CD14-positive monocyte (primary cell): ENCODE measurements at regions not wholly inside any gene's neighbourhood (a gene's known extent, or its start where the extent isn't known, plus 50 kb on each side); places are given as distances from the start of the nearest gene placed in this dataset.

Experiments used
- DNase-seq, 3 donors: peaks; one replicate each; pipeline ENCODE4 v3.0.0-alpha.2; 2011 to 2022
- H2AFZ ChIP-seq: 2 replicates; pipeline ENCODE4 v1.6.0; 2012; ENCODE audit warnings: mild to moderate bottlenecking, low read depth, low read length, inconsistent platforms; ENCODE audit not compliant: insufficient read depth, poor library complexity, severe bottlenecking
- H3K27ac ChIP-seq, 2 donors: 1 replicate in 1 of 2; 2 replicates in 1 of 2; pipeline ENCODE4 v1.5.1; 2012 to 2013; ENCODE audit warnings: low read length in 2 of 2, control low read depth in 1 of 2, inconsistent platforms in 1 of 2, low read depth in 1 of 2, mild to moderate bottlenecking in 1 of 2
- H3K27me3 ChIP-seq, 2 donors: one replicate each; pipeline versions ENCODE4 v1.6.0 to v1.6.1; 2011 to 2013; ENCODE audit warnings: low read length in 2 of 2; ENCODE audit not compliant: control insufficient read depth in 2 of 2, insufficient read depth in 2 of 2
- H3K36me3 ChIP-seq, 2 donors: replicated peaks in 1 of 2; 1 replicate in 1 of 2; 2 replicates in 1 of 2; pipeline versions ENCODE4 v1.5.1 to v1.6.1; 2012 to 2013; ENCODE audit warnings: low read length in 2 of 2, control low read depth in 1 of 2, inconsistent platforms in 1 of 2, mild to moderate bottlenecking in 1 of 2; ENCODE audit not compliant: insufficient read depth in 2 of 2, control insufficient read depth in 1 of 2
- H3K4me1 ChIP-seq, 2 donors: 1 replicate in 1 of 2; 2 replicates in 1 of 2; pipeline versions ENCODE4 v1.5.1 to v1.6.1; 2012 to 2013; ENCODE audit warnings: low read length in 2 of 2, control low read depth in 1 of 2, inconsistent platforms in 1 of 2, mild to moderate bottlenecking in 1 of 2, moderate library complexity in 1 of 2; ENCODE audit not compliant: insufficient read depth in 2 of 2, control insufficient read depth in 1 of 2
- H3K4me2 ChIP-seq: replicated peaks from 2 replicates; pipeline ENCODE3; 2012; ENCODE audit warnings: low read length, moderate library complexity, mild to moderate bottlenecking; ENCODE audit not compliant: poor library complexity, severe bottlenecking; ENCODE audit errors: extremely low read depth
- H3K4me3 ChIP-seq, 3 experiments: fragments of 200-600 bp in 1 of 3; sonication (generic) in 1 of 3; replicated peaks in 1 of 3; 1 replicate in 2 of 3; 2 replicates in 1 of 3; pipeline ENCODE4 v1.5.1; 2011 to 2013; ENCODE audit warnings: low read length in 3 of 3, mild to moderate bottlenecking in 3 of 3, control low read depth in 2 of 3, low read depth in 2 of 3, inconsistent platforms in 1 of 3, moderate library complexity in 1 of 3
- H3K79me2 ChIP-seq: 2 replicates; pipeline ENCODE4 v1.6.0; 2012; ENCODE audit warnings: mild to moderate bottlenecking, control low read depth, inconsistent platforms, low read length, moderate library complexity; ENCODE audit not compliant: insufficient read depth
- H3K9ac ChIP-seq: 2 replicates; pipeline ENCODE4 v1.6.0; 2017; ENCODE audit warnings: low read length, mild to moderate bottlenecking; ENCODE audit not compliant: insufficient read depth, poor library complexity, severe bottlenecking
- H3K9me3 ChIP-seq, 2 donors: replicated peaks in 1 of 2; 1 replicate in 1 of 2; 2 replicates in 1 of 2; pipeline versions ENCODE4 v1.5.1 to v1.6.1; 2012 to 2013; ENCODE audit warnings: low read length in 2 of 2, control low read depth in 1 of 2; ENCODE audit not compliant: control insufficient read depth in 1 of 2, insufficient read depth in 1 of 2
- H4K20me1 ChIP-seq: 2 replicates; pipeline ENCODE4 v1.6.0; 2012; ENCODE audit warnings: mild to moderate bottlenecking, low read length, control low read depth, moderate library complexity; ENCODE audit not compliant: insufficient read depth
- H3K27ac Mint-ChIP-seq, 7 donors: one replicate each; pipeline ENCODE4 v1.8.0; 2020; ENCODE audit warnings: mild to moderate bottlenecking in 7 of 7, mixed read lengths in 7 of 7, moderate library complexity in 6 of 7, inconsistent platforms in 2 of 7
- H3K27me3 Mint-ChIP-seq, 3 donors: one replicate each; pipeline ENCODE4 v1.8.0; 2021 to 2022; ENCODE audit warnings: low read depth in 3 of 3, mild to moderate bottlenecking in 3 of 3, mixed read lengths in 3 of 3, moderate library complexity in 3 of 3, inconsistent platforms in 1 of 3
- H3K36me3 Mint-ChIP-seq, 2 donors: one replicate each; pipeline ENCODE4 v1.8.0; 2020; ENCODE audit warnings: mixed read lengths in 2 of 2, inconsistent platforms in 1 of 2, mild to moderate bottlenecking in 1 of 2
- H3K4me1 Mint-ChIP-seq: one replicate; pipeline ENCODE4 v1.8.0; 2020; ENCODE audit warnings: mild to moderate bottlenecking, mixed read lengths
- H3K4me3 Mint-ChIP-seq, 2 donors: one replicate each; pipeline ENCODE4 v1.8.0; 2020; ENCODE audit warnings: mild to moderate bottlenecking in 2 of 2, mixed read lengths in 2 of 2, moderate library complexity in 1 of 2
- H3K9me3 Mint-ChIP-seq, 7 donors: one replicate each; pipeline ENCODE4 v1.8.0; 2020 to 2022; ENCODE audit warnings: mixed read lengths in 7 of 7, mild to moderate bottlenecking in 6 of 7, moderate library complexity in 6 of 7, inconsistent platforms in 2 of 7
- WGBS: methylation state at CpG from one replicate; pipeline ENCODE4 v1.1.5; 2013; ENCODE audit warnings: missing lambda C conversion rate; ENCODE audit not compliant: insufficient coverage; 5-methylcytosine and 5-hydroxymethylcytosine counted together
- intact Hi-C, 2 donors: fragments of 100-400 bp; cut with micrococcal nuclease; formaldehyde crosslinking; loops; one replicate each; pipeline versions ENCODE4 v1.15.0 to v1.15.1; 2023
- TF ChIP-seq, protein P1 (sequence below): fragments of 200-600 bp; IDR thresholded peaks from one replicate; pipeline ENCODE4 v1.8.0; 2022; ENCODE audit warnings: antibody characterized with exemption, mild to moderate bottlenecking

DNA sequence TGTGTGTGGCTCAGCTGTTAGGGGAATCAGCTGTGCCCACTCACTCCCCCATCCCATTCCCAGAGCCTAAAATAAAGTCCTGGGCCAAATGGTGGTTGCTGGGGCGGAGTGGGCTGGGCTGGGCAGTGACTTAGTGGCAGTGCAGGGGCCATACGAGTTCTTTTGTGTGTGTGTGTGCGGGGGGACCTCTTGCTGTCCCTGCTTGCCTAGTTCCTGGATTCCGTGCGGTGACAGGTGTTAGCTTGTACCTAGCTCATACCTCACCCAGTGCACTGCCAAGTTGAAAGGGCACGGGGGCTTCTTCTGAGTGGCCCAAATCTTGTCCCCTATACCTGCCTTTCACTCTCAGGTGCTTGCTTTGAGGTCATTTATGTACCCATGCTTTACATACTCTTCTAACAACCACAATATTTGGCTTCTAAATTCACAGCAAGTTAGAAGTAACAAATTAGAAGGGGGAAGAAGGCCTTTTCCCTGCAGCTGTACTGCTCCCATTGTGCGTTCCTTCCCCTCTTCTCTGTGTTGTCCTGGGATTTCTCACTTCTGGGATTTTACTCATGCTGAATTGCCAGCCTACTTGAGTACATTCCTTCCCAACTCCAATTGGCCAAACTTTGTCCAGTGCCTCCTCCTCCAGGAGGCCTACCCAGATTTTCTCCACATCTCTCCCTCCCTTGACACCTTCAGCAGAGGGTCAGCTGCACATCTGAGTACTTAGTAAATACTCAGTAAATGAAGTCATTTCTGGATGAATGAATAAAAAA lies 66.3 kb upstream of the POLG start:
- H3K27ac ChIP-seq, result peak overlapping the region in 1 of 2 donors; percentile 65
- Mint-ChIP-seq H3K27ac (peak overlapping the region in 3 of 7 donors; percentile 38 to 68 (median 40)), H3K4me1 (peaks cover 64% of the 10 kb centered on the region), H3K9me3 (peaks cover 0 to 17% (median 7%) of the 10 kb centered on the region in 7 donors), H3K4me3 (peak overlapping the region; percentile 41 to 84), H3K36me3 (peaks cover 5 to 17% of the 10 kb centered on the region in 2 donors), H3K27me3 (peaks cover 58 to 84% (median 83%) of the 10 kb centered on the region in 3 donors)
- no peaks in the 10 kb centered on the region for H4K20me1 ChIP-seq
- TF ChIP-seq, protein P1, sequence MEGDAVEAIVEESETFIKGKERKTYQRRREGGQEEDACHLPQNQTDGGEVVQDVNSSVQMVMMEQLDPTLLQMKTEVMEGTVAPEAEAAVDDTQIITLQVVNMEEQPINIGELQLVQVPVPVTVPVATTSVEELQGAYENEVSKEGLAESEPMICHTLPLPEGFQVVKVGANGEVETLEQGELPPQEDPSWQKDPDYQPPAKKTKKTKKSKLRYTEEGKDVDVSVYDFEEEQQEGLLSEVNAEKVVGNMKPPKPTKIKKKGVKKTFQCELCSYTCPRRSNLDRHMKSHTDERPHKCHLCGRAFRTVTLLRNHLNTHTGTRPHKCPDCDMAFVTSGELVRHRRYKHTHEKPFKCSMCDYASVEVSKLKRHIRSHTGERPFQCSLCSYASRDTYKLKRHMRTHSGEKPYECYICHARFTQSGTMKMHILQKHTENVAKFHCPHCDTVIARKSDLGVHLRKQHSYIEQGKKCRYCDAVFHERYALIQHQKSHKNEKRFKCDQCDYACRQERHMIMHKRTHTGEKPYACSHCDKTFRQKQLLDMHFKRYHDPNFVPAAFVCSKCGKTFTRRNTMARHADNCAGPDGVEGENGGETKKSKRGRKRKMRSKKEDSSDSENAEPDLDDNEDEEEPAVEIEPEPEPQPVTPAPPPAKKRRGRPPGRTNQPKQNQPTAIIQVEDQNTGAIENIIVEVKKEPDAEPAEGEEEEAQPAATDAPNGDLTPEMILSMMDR, result no peak
- no peak for DNase-seq
- peak overlapping the region; percentile 67 for H3K4me2 ChIP-seq
- H3K79me2 ChIP-seq, result no peaks in the 10 kb centered on the region
- peaks cover 46 to 70% of the 10 kb centered on the region in 2 donors for H3K27me3 ChIP-seq
- intact Hi-C loops, result no loop called here
- H3K9ac ChIP-seq, result no peak overlapping the region
- H3K36me3 ChIP-seq, result no peaks in the 10 kb centered on the region
- peak overlapping the region; percentile 81 for H2AFZ ChIP-seq
- H3K4me1 ChIP-seq, result peaks cover 60 to 75% of the 10 kb centered on the region in 2 donors
- peak overlapping the region in 1 of 3 experiments; percentile 52 for H3K4me3 ChIP-seq
- WGBS, result 27% methylated on average over 2 of the region's 7 CpGs
- peaks cover 0 to 9% of the 10 kb centered on the region in 2 donors for H3K9me3 ChIP-seq

DNA sequence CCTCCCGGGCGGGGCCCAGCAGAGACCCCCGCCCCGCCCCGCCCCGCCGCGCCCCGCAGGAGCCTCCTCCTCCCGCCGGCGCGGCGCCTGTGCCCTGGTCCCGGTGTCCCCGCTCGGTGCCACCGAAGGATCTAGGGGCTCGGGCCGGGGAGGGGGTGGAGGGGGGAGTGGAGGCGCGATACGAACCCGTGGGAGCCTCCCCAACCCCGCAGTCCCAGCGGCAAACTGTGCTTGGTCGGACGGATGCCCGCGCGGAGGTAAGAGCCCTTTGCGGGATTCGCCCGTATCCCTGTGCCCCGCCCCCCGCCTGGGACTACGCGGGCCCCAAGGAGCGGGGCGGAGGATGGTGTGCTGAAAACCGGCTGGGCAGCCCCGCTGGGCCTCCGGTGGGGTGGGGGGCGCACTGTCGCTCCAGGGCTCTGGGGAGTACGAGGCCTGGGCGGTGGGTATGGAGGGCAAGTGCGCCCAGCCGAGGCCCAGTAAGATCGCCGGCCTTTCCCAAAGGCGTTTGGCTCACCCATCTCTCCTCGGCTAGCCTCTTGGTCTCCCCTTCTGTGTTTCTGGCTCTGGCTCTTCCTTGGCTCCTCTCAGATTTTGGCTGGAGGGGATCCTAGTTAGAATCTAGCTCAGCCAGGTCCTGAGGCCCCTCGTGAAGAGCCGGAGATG lies 65.6 kb upstream of the POLG start:
- H3K27me3 Mint-ChIP-seq, result peaks cover 51 to 80% (median 79%) of the 10 kb centered on the region in 3 donors
- 5% methylated on average over 34 of the region's 55 CpGs for WGBS

More for the DNA sequence above, 65.6 kb upstream of the POLG start:
- peak overlapping the region; percentile 79 to 89 for H3K4me3 Mint-ChIP-seq
- Histone ChIP-seq H3K4me2 (peak overlapping the region; percentile 80), H3K36me3 (no peaks in the 10 kb centered on the region), H3K4me1 (peaks cover 64 to 75% of the 10 kb centered on the region in 2 donors), H3K27me3 (peaks cover 39 to 63% of the 10 kb centered on the region in 2 donors), H2AFZ (peak overlapping the region; percentile 81), H3K4me3 (peak overlapping the region in 1 of 3 experiments; percentile 72), H3K9ac (no peak overlapping the region), H4K20me1 (no peaks in the 10 kb centered on the region), H3K27ac (no peak overlapping the region), H3K79me2 (no peaks in the 10 kb centered on the region), H3K9me3 (peaks cover 0 to 8% of the 10 kb centered on the region in 2 donors)
- H3K4me1 Mint-ChIP-seq, result peaks cover 66% of the 10 kb centered on the region
- peak overlapping the region in 1 of 7 donors; percentile 68 for H3K27ac Mint-ChIP-seq
- peaks cover 0 to 10% (median 4%) of the 10 kb centered on the region in 7 donors for H3K9me3 Mint-ChIP-seq
- H3K36me3 Mint-ChIP-seq, result peaks cover 3 to 13% of the 10 kb centered on the region in 2 donors
- TF ChIP-seq, protein P1, result no peak
- intact Hi-C loops, result no loop called here
- DNase-seq, result no peak
